DMS153 treated with DMSO at 0.1 percent for 48 hours (cell line): ENCODE measurements at regions not wholly inside any gene's neighbourhood (a gene's known extent, or its start where the extent isn't known, plus 50 kb on each side); places are given as distances from the start of the nearest gene placed in this dataset.

Experiments
- DNase-seq: peaks from one replicate; lab custom pipeline; 2025; ENCODE audit not compliant: unreplicated experiment; lab: John Stamatoyannopoulos, UW

GRCh38 chr4:20443015-20443805 is 191.5 kb downstream of the SLIT2 start:
- DNase-seq: no peak

- DNase-seq: no peak
These were observed 193.1 kb downstream of the SLIT2 start for GRCh38 chr4:20444599-20445337.

- DNase-seq: no peak
These were observed 194.4 kb downstream of the SLIT2 start for GRCh38 chr4:20445933-20446723.

GRCh38 chr4:20447103-20447502 is 195.4 kb downstream of the SLIT2 start:
- DNase-seq: no peak

- no peak for DNase-seq
These were observed 200.3 kb downstream of the SLIT2 start for GRCh38 chr4:20451986-20452385.

GRCh38 chr4:20454515-20454914 is 202.8 kb downstream of the SLIT2 start:
- no peak for DNase-seq

- DNase-seq: no peak
These were observed 204.7 kb downstream of the SLIT2 start for GRCh38 chr4:20456407-20456806.

- no peak for DNase-seq
These were observed 210.9 kb downstream of the SLIT2 start for GRCh38 chr4:20462426-20463175.

- DNase-seq: no peak
These were observed 211.4 kb downstream of the SLIT2 start for GRCh38 chr4:20463176-20463430.

- no peak for DNase-seq
These were observed 212.7 kb downstream of the SLIT2 start for GRCh38 chr4:20464381-20464780.

- no peak for DNase-seq
These were observed 222.4 kb downstream of the SLIT2 start for GRCh38 chr4:20474119-20474518.

- no peak for DNase-seq
These were observed 221.8 kb upstream of the PACRGL start for GRCh38 chr4:20478412-20478811.

GRCh38 chr4:20480165-20480947 is 219.9 kb upstream of the PACRGL start:
- DNase-seq: no peak

GRCh38 chr4:20483416-20483815 is 216.8 kb upstream of the PACRGL start:
- DNase-seq: no peak

- no peak for DNase-seq
These were observed 213.8 kb upstream of the PACRGL start for GRCh38 chr4:20486433-20486832.

- DNase-seq: no peak
These were observed 212.8 kb upstream of the PACRGL start for GRCh38 chr4:20487446-20487845.

- DNase-seq: no peak
These were observed 212.4 kb upstream of the PACRGL start for GRCh38 chr4:20487852-20488251.

GRCh38 chr4:20490734-20491133 is 209.5 kb upstream of the PACRGL start:
- DNase-seq: no peak

GRCh38 chr4:20493761-20494353 is 206.4 kb upstream of the PACRGL start:
- no peak for DNase-seq

- no peak for DNase-seq
These were observed 204.2 kb upstream of the PACRGL start for GRCh38 chr4:20496068-20496467.
